ENCODE measurements at regions not wholly inside any gene's neighbourhood (a gene's known extent, or its start where the extent isn't known, plus 50 kb on each side); places are given as distances from the start of the nearest gene placed in this dataset.

GRCh38 chr16:6106061-6106460 is 1008.5 kb upstream of the EEF2KMT start:
- no peak for TF ChIP-seq SP1 (IDR thresholded peaks at IDR 0.05)
- TF ChIP-seq BHLHE40 (IDR thresholded peaks at IDR 0.05; ENCODE audit: borderline replicate concordance) = no peak
- TF ChIP-seq TARDBP (IDR thresholded peaks at IDR 0.05) = no peak
